ENCODE measurements at regions not wholly inside any gene's neighbourhood (a gene's known extent, or its start where the extent isn't known, plus 50 kb on each side); places are given as distances from the start of the nearest gene placed in this dataset.

DNA sequence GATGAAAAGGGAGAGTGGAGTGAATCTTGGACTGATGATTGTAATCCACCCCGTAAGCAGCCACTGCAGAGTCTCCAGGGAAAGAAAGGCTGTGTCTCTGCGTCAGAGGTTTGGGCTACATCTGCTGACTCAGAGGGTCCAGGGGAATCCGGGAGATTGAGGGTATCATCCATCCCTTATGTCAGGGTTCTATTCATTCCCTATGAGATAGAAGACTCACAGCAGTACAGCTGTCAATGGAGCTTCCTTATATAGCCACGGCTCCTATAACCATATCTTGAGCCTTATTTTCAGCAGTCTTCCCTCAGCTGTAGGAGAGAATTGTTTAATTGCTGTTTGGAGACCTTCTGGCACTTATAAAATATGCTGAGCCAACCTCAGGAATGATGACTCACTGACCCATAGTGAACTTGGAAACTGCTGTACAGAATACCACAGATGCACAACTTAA lies 558.2 kb upstream of the PFKP start:
- TF ChIP-seq, protein P1, sequence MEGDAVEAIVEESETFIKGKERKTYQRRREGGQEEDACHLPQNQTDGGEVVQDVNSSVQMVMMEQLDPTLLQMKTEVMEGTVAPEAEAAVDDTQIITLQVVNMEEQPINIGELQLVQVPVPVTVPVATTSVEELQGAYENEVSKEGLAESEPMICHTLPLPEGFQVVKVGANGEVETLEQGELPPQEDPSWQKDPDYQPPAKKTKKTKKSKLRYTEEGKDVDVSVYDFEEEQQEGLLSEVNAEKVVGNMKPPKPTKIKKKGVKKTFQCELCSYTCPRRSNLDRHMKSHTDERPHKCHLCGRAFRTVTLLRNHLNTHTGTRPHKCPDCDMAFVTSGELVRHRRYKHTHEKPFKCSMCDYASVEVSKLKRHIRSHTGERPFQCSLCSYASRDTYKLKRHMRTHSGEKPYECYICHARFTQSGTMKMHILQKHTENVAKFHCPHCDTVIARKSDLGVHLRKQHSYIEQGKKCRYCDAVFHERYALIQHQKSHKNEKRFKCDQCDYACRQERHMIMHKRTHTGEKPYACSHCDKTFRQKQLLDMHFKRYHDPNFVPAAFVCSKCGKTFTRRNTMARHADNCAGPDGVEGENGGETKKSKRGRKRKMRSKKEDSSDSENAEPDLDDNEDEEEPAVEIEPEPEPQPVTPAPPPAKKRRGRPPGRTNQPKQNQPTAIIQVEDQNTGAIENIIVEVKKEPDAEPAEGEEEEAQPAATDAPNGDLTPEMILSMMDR (IDR thresholded peaks at IDR 0.05): no peak
- TF ChIP-seq POLR2A (IDR thresholded peaks at IDR 0.05): no peak
